HEK293 (cell line): ENCODE measurements at regions not wholly inside any gene's neighbourhood (a gene's known extent, or its start where the extent isn't known, plus 50 kb on each side); places are given as distances from the start of the nearest gene placed in this dataset.

Source experiments
- ATF2 ChIP-seq: fragments of 450-650 bp; formaldehyde crosslinking; IDR thresholded peaks from 2 replicates; pipeline ENCODE4 v1.5.1; 2016; ENCODE audit warnings: missing biosample characterization, missing genetic modification characterization, low read depth
- KLF16 ChIP-seq: fragments of 450-650 bp; formaldehyde crosslinking; IDR thresholded peaks from 2 replicates; pipeline ENCODE4 v1.5.1; 2017; ENCODE audit warnings: missing biosample characterization, missing genetic modification characterization
- PATZ1 ChIP-seq: fragments of 450-650 bp; formaldehyde crosslinking; IDR thresholded peaks from 2 replicates; pipeline ENCODE4 v1.5.1; 2016; ENCODE audit warnings: missing biosample characterization, missing genetic modification characterization
- ZBTB10 ChIP-seq: fragments of 450-650 bp; formaldehyde crosslinking; IDR thresholded peaks from 2 replicates; pipeline ENCODE4 v1.5.1; 2016; ENCODE audit warnings: missing biosample characterization, missing genetic modification characterization
- ZBTB7A ChIP-seq: fragments of 450-650 bp; formaldehyde crosslinking; IDR thresholded peaks from 2 replicates; pipeline ENCODE4 v1.5.1; 2016; ENCODE audit warnings: low read depth, missing biosample characterization, missing genetic modification characterization
- ZFP69B ChIP-seq: fragments of 450-650 bp; formaldehyde crosslinking; IDR thresholded peaks from 2 replicates; pipeline ENCODE4 v1.5.1; 2016; ENCODE audit warnings: missing biosample characterization, missing genetic modification characterization
- ZNF121 ChIP-seq: fragments of 450-650 bp; formaldehyde crosslinking; IDR thresholded peaks from 2 replicates; pipeline ENCODE4 v1.5.1; 2016; ENCODE audit warnings: missing biosample characterization, missing genetic modification characterization
- ZNF394 ChIP-seq: fragments of 450-650 bp; formaldehyde crosslinking; IDR thresholded peaks from 2 replicates; pipeline ENCODE4 v1.5.1; 2016; ENCODE audit warnings: missing biosample characterization, missing genetic modification characterization, mild to moderate bottlenecking, moderate library complexity, borderline replicate concordance
- ZNF549 ChIP-seq: fragments of 450-650 bp; IDR thresholded peaks from 2 replicates; pipeline ENCODE4 v1.5.1; 2018; ENCODE audit warnings: missing biosample characterization, missing genetic modification characterization, mild to moderate bottlenecking, inconsistent platforms, moderate library complexity
- ZNF558 ChIP-seq: fragments of 450-650 bp; formaldehyde crosslinking; IDR thresholded peaks from 2 replicates; pipeline ENCODE4 v1.5.1; 2016; ENCODE audit warnings: missing biosample characterization, missing genetic modification characterization
- ZNF792 ChIP-seq: fragments of 450-650 bp; formaldehyde crosslinking; IDR thresholded peaks from 2 replicates; pipeline ENCODE4 v1.5.1; 2016; ENCODE audit warnings: missing biosample characterization, missing genetic modification characterization
- ZSCAN16 ChIP-seq: fragments of 450-650 bp; formaldehyde crosslinking; IDR thresholded peaks from 2 replicates; pipeline ENCODE4 v1.5.1; 2016; ENCODE audit warnings: missing biosample characterization, missing genetic modification characterization
- TF ChIP-seq, protein P1 (sequence below): fragments of 450-650 bp; formaldehyde crosslinking; IDR thresholded peaks from 2 replicates; pipeline ENCODE4 v1.5.1; 2016; ENCODE audit warnings: missing biosample characterization, missing genetic modification characterization
- TF ChIP-seq, protein P2 (sequence below): fragments of 450-650 bp; formaldehyde crosslinking; IDR thresholded peaks from 2 replicates; pipeline ENCODE4 v1.5.1; 2016; ENCODE audit warnings: missing biosample characterization, missing genetic modification characterization

DNA sequence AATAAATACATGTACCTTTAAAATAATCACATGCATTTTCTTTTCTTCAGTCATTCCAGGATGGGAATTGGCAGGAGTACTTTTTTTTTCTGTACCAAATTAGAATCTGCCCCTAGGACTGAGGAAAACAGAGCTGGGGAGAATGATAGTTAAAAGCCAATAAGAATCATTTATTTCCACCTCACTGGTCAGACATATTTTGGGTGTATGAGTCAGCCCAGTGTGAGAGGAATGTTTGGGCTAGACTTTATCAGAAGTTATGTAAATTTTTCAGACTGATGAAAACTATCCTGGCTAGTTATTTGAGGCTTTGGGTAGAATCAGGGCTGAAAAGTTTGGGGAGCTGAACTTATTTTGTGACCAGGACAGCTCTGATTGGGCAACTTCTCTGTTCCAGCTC, 303.1 kb upstream of the NPSR1 start:
- TF ChIP-seq, protein P1, sequence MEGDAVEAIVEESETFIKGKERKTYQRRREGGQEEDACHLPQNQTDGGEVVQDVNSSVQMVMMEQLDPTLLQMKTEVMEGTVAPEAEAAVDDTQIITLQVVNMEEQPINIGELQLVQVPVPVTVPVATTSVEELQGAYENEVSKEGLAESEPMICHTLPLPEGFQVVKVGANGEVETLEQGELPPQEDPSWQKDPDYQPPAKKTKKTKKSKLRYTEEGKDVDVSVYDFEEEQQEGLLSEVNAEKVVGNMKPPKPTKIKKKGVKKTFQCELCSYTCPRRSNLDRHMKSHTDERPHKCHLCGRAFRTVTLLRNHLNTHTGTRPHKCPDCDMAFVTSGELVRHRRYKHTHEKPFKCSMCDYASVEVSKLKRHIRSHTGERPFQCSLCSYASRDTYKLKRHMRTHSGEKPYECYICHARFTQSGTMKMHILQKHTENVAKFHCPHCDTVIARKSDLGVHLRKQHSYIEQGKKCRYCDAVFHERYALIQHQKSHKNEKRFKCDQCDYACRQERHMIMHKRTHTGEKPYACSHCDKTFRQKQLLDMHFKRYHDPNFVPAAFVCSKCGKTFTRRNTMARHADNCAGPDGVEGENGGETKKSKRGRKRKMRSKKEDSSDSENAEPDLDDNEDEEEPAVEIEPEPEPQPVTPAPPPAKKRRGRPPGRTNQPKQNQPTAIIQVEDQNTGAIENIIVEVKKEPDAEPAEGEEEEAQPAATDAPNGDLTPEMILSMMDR (tag by site-specific recombination), result no peak
- no peak for TF ChIP-seq ZNF121
- no peak for TF ChIP-seq ZNF558 (tag by site-specific recombination)
- TF ChIP-seq ZBTB7A (tag by site-specific recombination), result no peak
- no peak for TF ChIP-seq ZBTB10 (tag by site-specific recombination)
- TF ChIP-seq, protein P2, sequence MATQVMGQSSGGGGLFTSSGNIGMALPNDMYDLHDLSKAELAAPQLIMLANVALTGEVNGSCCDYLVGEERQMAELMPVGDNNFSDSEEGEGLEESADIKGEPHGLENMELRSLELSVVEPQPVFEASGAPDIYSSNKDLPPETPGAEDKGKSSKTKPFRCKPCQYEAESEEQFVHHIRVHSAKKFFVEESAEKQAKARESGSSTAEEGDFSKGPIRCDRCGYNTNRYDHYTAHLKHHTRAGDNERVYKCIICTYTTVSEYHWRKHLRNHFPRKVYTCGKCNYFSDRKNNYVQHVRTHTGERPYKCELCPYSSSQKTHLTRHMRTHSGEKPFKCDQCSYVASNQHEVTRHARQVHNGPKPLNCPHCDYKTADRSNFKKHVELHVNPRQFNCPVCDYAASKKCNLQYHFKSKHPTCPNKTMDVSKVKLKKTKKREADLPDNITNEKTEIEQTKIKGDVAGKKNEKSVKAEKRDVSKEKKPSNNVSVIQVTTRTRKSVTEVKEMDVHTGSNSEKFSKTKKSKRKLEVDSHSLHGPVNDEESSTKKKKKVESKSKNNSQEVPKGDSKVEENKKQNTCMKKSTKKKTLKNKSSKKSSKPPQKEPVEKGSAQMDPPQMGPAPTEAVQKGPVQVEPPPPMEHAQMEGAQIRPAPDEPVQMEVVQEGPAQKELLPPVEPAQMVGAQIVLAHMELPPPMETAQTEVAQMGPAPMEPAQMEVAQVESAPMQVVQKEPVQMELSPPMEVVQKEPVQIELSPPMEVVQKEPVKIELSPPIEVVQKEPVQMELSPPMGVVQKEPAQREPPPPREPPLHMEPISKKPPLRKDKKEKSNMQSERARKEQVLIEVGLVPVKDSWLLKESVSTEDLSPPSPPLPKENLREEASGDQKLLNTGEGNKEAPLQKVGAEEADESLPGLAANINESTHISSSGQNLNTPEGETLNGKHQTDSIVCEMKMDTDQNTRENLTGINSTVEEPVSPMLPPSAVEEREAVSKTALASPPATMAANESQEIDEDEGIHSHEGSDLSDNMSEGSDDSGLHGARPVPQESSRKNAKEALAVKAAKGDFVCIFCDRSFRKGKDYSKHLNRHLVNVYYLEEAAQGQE (tag by site-specific recombination), result no peak
- TF ChIP-seq KLF16 (tag by site-specific recombination), result no peak
- TF ChIP-seq ATF2 (tag by site-specific recombination), result no peak
- no peak for TF ChIP-seq ZNF394
- no peak for TF ChIP-seq ZNF549 (tag by site-specific recombination)
- TF ChIP-seq ZSCAN16 (tag by site-specific recombination), result no peak
- no peak for TF ChIP-seq PATZ1
- no peak for TF ChIP-seq ZFP69B (tag by site-specific recombination)
- no peak for TF ChIP-seq ZNF792
